Hippocampal formation (tissue), 2 donors: ENCODE measurements at regions not wholly inside any gene's neighbourhood (a gene's known extent, or its start where the extent isn't known, plus 50 kb on each side); places are given as distances from the start of the nearest gene placed in this dataset.
"Not testable (repeated sequence)": the region's sequence is repeated elsewhere in the genome, so short reads cannot be mapped to it uniquely, and the experiment has no call there.

Source experiments
- DNase-seq, 2 donors: peaks; one replicate each; lab custom pipeline; 2025; lab: John Stamatoyannopoulos, UW

DNA sequence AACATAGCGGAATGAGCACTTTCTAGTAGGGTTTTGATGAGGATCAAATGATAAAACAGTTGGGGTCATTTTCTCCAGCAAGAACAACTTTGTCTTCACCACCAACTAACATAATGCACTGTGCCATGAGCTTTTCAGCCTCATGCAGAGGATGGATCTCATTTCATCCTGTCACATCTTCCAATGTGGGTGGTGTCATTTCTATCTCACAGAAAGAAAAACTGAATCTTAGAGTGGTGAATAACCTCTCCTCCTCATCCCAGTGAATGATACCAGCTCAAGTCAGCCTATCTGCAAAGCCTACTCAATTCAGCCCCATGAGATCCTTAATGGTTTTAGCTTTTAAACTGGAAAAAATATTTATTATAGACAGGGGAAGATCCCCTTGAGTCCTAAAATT, 1147.2 kb downstream of the VRK1 start:
- no peak for DNase-seq

- no peak for DNase-seq
These were observed 1148.4 kb downstream of the VRK1 start for GRCh38 chr14:97945631-97946030.

GRCh38 chr14:97946240-97946639, 1149.1 kb downstream of the VRK1 start:
- DNase-seq: no peak

- DNase-seq: no peak
These were observed 1149.5 kb downstream of the VRK1 start for GRCh38 chr14:97946641-97947040.

GRCh38 chr14:97948841-97949240, 1151.7 kb downstream of the VRK1 start:
- DNase-seq: no peak

- no peak for DNase-seq
These were observed 1159.6 kb downstream of the VRK1 start for GRCh38 chr14:97956581-97957340.

GRCh38 chr14:97959251-97959650, 1162.1 kb downstream of the VRK1 start:
- no peak for DNase-seq

DNA sequence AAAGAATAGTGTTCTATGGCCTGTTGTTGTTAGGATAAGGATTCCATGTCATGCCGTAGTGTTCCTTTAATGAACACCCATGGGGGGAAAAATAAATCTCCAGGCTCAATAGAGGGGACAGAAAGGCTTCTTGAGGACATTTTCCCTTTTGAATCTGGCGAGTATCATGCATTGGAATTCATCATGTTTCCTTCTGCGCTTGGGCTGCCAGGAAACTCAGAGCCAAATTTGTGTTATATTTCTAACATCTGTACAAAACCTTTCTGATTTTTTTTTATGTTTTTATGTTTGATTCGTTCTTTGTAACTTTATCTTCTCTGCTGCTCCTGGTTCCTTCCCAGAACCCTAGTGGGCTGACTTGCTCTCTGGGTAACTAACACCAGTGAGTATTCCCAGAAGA, 1163.3 kb downstream of the VRK1 start:
- DNase-seq: no peak

DNA sequence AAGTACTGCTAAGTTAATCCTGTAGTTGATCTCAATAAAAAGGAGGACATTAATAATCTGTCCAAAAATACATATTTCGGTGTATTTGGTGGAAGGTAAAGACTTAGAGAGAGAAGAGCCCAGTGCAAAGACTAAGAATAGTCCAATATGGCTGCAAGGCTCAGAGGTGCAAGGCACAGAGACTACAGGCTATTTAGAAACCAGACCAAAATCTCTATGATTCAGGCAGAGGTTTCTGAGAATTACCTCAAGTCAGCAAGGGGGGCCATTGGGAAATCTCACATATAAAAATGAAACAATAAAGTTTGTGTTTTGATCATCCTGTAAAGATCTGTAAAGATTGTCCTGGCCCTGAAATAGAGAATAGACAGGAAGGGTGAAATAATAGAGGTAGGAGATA, 1173.0 kb downstream of the VRK1 start:
- DNase-seq: no peak

DNA sequence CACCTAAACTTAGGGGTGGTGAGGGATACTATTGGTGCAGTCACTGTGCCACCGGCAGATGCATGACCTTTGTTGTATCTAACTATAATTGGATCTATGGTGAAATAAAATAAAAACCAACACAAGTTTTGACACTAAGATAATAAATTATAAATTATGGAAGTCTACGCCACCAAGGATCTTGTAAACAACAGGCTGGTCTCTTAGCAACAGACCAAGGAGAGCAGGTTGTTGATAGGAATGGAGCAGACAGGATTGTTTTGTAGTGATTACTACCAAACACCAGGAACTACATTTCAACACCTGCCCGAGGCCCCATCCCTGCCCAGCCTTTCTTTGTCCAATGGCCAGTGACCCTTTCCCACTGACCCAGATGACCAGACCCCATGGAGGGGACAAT, 1178.0 kb downstream of the VRK1 start:
- DNase-seq: no peak

- no peak for DNase-seq
These were observed 1178.8 kb downstream of the VRK1 start for GRCh38 chr14:97975962-97976361.

- DNase-seq: no peak
These were observed 1179.7 kb downstream of the VRK1 start for GRCh38 chr14:97976861-97977260.

DNA sequence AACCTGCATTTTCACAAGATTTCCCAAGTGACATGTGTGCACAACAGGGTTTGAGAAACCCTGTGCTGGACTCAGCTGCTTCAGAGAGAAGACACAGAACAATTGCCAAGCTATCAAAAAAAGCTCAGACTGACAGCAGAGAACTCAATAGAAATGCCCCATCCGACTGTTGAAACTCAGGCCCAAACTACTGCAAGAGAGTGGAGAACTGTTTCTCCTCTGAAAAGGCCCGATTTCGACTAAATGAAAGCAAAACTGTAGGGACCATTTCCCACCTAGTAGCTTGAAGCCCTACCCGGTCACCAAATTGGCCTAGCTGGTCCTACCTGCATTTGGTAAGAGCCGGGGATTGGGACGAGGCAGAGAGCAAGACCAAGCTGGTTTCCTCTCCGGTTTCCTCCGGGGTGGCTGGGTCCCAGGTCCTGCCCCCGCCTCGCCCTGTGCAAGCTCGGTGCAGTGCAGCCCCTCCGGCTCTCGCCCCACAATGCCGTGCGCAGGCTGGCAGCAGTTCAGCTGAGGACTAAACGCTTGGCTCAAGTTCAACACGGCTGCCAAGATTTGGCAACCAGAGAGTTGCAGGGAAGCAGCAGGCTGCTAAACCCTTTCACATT, 1180.6 kb downstream of the VRK1 start:
- peak; percentile 47 to 59 for DNase-seq

GRCh38 chr14:97978341-97978740, 1181.2 kb downstream of the VRK1 start:
- DNase-seq: peak; percentile 57 to 64

GRCh38 chr14:97993508-97994019, 1196.4 kb downstream of the VRK1 start:
- DNase-seq: no peak

GRCh38 chr14:97994020-97994531, 1196.9 kb downstream of the VRK1 start:
- DNase-seq: no peak

DNA sequence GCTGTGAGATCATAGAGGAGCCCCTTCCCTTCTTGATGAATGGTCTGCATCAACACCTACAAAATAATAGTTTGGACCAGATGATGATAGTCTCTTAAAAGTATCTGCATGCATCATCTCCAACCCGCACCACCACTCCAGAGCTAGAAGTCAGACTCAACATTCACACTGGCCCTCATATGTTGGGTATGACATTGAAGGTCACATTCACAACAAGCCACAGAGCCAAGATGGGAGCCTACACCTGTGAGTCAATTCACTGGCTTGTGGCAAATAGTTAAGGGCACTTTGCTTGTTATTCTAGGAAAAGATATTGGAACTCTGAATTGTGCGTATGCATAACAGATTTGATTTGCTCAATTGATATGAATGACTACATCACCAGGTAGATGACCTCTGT, 1197.9 kb downstream of the VRK1 start:
- DNase-seq: no peak

GRCh38 chr14:97995531-97995930, 1198.3 kb downstream of the VRK1 start:
- no peak for DNase-seq

GRCh38 chr14:98006008-98006407, 1208.8 kb downstream of the VRK1 start:
- DNase-seq: no peak

- no peak for DNase-seq
These were observed 1211.4 kb downstream of the VRK1 start for GRCh38 chr14:98008381-98009113.

GRCh38 chr14:98009177-98009576, 1212.0 kb downstream of the VRK1 start:
- DNase-seq: not testable (repeated sequence)

DNA sequence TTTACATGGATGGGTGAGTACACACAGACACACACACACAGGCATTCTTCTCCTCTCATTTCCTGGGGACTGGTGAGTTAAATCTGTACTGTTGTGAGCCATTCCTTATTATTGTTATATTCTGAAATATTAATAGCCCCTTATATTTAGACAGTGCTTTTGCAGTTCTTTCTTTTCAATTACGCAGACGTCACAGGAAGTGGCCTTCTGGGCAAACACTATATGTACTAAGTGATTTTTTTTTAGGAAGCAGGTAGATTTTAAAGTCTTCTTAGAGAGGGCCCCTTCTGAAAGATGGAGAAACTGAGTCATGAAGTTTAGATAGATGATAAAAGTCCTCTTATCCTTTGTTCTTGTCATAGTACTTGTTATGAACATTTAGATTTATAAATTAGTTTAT, 1213.6 kb downstream of the VRK1 start:
- DNase-seq: no peak
